Medulla oblongata (tissue), 1 donor: ENCODE measurements at regions not wholly inside any gene's neighbourhood (a gene's known extent, or its start where the extent isn't known, plus 50 kb on each side); places are given as distances from the start of the nearest gene placed in this dataset.

Source experiments
- DNase-seq: peaks from one replicate; pipeline ENCODE4 v3.0.0-alpha.2; 2015; ENCODE audit errors: extremely low spot score

DNA sequence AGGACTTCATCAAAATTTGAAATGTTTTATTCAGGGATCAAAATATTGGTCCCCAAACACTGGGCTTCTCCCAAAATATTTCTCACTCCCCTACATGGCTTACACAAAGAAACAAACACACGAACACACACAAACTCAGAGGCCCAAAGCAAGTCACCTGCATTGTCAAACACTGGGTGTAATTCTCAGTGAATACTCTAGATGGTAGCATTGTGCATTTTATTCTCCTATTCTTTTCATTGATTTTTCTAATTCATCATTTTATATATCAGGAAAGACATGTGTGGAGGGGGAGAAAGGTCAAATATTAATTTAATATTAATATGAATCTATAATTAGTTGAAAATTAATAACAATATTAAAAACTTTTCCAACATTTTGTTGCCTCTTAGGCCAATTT, 72.3 kb upstream of the TNMD start:
- peak; percentile 11 for DNase-seq

GRCh38 chrX:100494646-100495370, 84.7 kb upstream of the PCDH19 start:
- no peak for DNase-seq

- no peak for DNase-seq
Observed at GRCh38 chrX:100491174-100491573, 81.1 kb upstream of the PCDH19 start.

GRCh38 chrX:100487795-100488194, 77.7 kb upstream of the PCDH19 start:
- DNase-seq = no peak

- DNase-seq = no peak
Observed at GRCh38 chrX:100484971-100485370, 74.9 kb upstream of the PCDH19 start.

DNA sequence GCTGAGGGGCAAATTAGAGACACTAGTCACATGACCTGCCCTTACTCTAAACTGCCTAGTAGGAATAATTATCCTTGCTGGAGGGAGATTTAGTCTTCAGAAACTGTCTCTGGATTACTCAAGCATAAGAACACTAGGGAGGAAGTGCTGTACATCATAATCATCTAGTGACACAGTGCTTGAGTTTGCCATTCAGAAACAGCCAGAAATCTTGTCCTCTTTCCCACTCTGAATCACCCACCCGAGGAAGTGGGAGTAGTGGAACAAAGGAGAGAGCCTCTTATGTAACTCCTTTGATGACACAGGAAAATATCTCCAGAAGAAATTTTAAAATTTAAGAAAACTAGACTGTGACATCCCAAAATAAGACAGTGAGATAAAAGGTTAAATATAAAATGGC, 69.3 kb upstream of the PCDH19 start:
- DNase-seq = no peak

GRCh38 chrX:100478714-100479306, 68.7 kb upstream of the PCDH19 start:
- DNase-seq = no peak

DNA sequence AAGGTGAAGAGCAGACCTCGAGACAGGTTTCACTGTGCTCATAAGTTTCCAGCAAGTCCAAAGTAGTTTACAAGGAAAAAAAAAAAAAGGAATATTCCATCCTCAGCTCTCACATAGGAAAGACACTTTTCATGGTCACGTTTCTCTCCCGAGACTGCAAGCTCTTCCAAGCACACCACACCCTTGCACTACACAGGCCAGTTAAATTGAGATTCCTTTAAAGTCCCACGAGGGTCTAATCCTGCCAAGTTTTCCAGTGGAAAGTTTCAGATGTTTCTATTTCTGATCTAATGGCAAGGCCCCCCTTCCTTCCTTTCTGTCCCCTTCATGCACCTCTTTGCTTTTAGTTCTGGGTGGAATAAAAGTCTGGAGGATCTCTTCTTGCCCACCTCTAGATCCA, 67.9 kb upstream of the PCDH19 start:
- DNase-seq = no peak

DNA sequence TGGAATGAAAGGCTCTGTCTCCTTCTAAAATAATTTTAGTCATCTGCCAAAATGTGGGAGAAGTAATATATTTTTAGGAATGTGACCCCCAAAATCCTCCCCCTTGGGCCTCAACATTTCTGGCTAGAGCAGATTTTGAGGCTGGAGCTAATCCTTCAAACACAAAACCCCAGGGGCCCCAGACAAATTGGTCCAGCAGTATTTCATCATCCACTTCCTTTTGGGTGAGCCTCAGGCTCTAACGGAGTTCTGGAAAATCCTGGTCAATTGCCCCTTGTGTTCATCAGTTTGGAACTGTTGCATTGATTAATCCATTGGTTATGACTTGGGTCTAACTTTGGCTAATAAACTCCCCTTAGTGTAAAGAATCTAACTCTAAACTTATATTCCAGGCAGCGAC, 67.4 kb upstream of the PCDH19 start:
- DNase-seq = no peak
